SK-N-SH treated with all-trans-retinoic acid at 6 μM for 48 hours (cell line): ENCODE measurements at regions not wholly inside any gene's neighbourhood (a gene's known extent, or its start where the extent isn't known, plus 50 kb on each side); places are given as distances from the start of the nearest gene placed in this dataset.
"Not testable (repeated sequence)": the region's sequence is repeated elsewhere in the genome, so short reads cannot be mapped to it uniquely, and the experiment has no call there.

Source experiments
- ARNTL ChIP-seq: fragments of 450-650 bp; formaldehyde crosslinking; IDR thresholded peaks from 2 replicates; pipeline ENCODE4 v1.5.0; 2020; ENCODE audit warnings: low read depth, mild to moderate bottlenecking, moderate library complexity, borderline replicate concordance
- CSDC2 ChIP-seq: fragments of 250-450 bp; sonication (Bioruptor Pico); IDR thresholded peaks from 2 replicates; pipeline ENCODE4 v1.5.0; 2020; ENCODE audit warnings: mild to moderate bottlenecking, moderate library complexity
- ISL1 ChIP-seq: fragments of 250-450 bp; sonication (Bioruptor Pico); IDR thresholded peaks from 2 replicates; pipeline ENCODE4 v2.1.2; 2022; ENCODE audit warnings: mild to moderate bottlenecking, moderate library complexity
- OSR1 ChIP-seq: fragments of 250-450 bp; sonication (Bioruptor Pico); IDR thresholded peaks from 2 replicates; pipeline ENCODE4 v1.8.0; 2022; ENCODE audit warnings: moderate library complexity, mild to moderate bottlenecking, inconsistent platforms
- PPARA ChIP-seq: fragments of 250-450 bp; sonication (Bioruptor Pico); IDR thresholded peaks from 2 replicates; pipeline ENCODE4 v1.5.0; 2020; ENCODE audit warnings: mild to moderate bottlenecking, borderline replicate concordance
- RARB ChIP-seq: fragments of 250-450 bp; sonication (Bioruptor Pico); IDR thresholded peaks from 2 replicates; pipeline ENCODE4 v1.8.0; 2021; ENCODE audit warnings: mild to moderate bottlenecking, moderate library complexity
- TCF4 ChIP-seq: fragments of 250-450 bp; sonication (Bioruptor Pico); IDR thresholded peaks from 2 replicates; pipeline ENCODE4 v1.8.0; 2021; ENCODE audit warnings: mild to moderate bottlenecking, moderate library complexity, borderline replicate concordance
- ZFP30 ChIP-seq: fragments of 450-650 bp; formaldehyde crosslinking; IDR thresholded peaks from 2 replicates; pipeline ENCODE4 v1.5.0; 2022; ENCODE audit warnings: mild to moderate bottlenecking, moderate library complexity
- ZNF8 ChIP-seq: fragments of 450-650 bp; formaldehyde crosslinking; IDR thresholded peaks from 2 replicates; pipeline ENCODE4 v1.5.0; 2020; ENCODE audit warnings: mild to moderate bottlenecking, moderate library complexity
- TF ChIP-seq, protein P1 (sequence below): fragments of 250-450 bp; sonication (Bioruptor Pico); IDR thresholded peaks from 2 replicates; pipeline ENCODE4 v1.8.0; 2021; ENCODE audit warnings: low read depth, mild to moderate bottlenecking, moderate library complexity, borderline replicate concordance
- TF ChIP-seq, protein P2 (sequence below): fragments of 250-450 bp; sonication (Bioruptor Pico); IDR thresholded peaks from 2 replicates; pipeline ENCODE4 v1.5.1; 2020; ENCODE audit warnings: low read depth, mild to moderate bottlenecking, moderate library complexity
- TF ChIP-seq, protein P3 (sequence below): fragments of 250-450 bp; sonication (Bioruptor Pico); IDR thresholded peaks from 2 replicates; pipeline ENCODE4 v1.8.0; 2020; ENCODE audit warnings: mild to moderate bottlenecking, moderate library complexity, borderline replicate concordance
- TF ChIP-seq, protein P4 (sequence below): fragments of 250-450 bp; sonication (Bioruptor Pico); IDR thresholded peaks from 2 replicates; pipeline ENCODE4 v1.5.0; 2020; ENCODE audit warnings: mild to moderate bottlenecking, moderate library complexity

DNA sequence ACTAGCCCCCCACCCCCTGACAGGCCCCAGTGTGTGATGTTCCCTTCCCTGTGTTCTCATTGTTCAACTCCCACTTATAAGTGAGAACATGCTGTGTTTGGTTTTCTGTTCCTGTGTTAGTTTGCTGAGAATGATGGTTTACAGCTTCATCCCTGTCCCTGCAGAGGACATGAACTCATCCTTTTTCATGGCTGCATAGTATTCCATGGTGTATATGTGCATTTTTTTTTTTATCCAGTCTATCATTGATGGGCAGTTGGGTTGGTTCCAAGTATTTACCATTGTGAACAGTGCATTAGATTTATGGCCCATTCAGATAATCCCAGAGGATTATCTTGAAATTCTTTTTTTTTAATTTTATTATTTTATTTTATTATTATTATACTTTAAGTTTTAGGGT, 872.5 kb upstream of the ARRDC3 start:
- TF ChIP-seq, protein P1, sequence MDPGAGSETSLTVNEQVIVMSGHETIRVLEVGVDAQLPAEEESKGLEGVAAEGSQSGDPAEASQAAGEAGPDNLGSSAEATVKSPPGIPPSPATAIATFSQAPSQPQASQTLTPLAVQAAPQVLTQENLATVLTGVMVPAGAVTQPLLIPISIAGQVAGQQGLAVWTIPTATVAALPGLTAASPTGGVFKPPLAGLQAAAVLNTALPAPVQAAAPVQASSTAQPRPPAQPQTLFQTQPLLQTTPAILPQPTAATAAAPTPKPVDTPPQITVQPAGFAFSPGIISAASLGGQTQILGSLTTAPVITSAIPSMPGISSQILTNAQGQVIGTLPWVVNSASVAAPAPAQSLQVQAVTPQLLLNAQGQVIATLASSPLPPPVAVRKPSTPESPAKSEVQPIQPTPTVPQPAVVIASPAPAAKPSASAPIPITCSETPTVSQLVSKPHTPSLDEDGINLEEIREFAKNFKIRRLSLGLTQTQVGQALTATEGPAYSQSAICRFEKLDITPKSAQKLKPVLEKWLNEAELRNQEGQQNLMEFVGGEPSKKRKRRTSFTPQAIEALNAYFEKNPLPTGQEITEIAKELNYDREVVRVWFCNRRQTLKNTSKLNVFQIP (CRISPR knock-in tag): not testable (repeated sequence)
- TF ChIP-seq, protein P2, sequence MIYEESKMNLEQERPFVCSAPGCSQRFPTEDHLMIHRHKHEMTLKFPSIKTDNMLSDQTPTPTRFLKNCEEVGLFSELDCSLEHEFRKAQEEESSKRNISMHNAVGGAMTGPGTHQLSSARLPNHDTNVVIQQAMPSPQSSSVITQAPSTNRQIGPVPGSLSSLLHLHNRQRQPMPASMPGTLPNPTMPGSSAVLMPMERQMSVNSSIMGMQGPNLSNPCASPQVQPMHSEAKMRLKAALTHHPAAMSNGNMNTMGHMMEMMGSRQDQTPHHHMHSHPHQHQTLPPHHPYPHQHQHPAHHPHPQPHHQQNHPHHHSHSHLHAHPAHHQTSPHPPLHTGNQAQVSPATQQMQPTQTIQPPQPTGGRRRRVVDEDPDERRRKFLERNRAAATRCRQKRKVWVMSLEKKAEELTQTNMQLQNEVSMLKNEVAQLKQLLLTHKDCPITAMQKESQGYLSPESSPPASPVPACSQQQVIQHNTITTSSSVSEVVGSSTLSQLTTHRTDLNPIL (CRISPR knock-in tag): not testable (repeated sequence)
- not testable (repeated sequence) for TF ChIP-seq TCF4, RARB, ISL1, ZNF8, ARNTL, CSDC2, ZFP30, PPARA, OSR1 (CRISPR knock-in tag)
- TF ChIP-seq, protein P3, sequence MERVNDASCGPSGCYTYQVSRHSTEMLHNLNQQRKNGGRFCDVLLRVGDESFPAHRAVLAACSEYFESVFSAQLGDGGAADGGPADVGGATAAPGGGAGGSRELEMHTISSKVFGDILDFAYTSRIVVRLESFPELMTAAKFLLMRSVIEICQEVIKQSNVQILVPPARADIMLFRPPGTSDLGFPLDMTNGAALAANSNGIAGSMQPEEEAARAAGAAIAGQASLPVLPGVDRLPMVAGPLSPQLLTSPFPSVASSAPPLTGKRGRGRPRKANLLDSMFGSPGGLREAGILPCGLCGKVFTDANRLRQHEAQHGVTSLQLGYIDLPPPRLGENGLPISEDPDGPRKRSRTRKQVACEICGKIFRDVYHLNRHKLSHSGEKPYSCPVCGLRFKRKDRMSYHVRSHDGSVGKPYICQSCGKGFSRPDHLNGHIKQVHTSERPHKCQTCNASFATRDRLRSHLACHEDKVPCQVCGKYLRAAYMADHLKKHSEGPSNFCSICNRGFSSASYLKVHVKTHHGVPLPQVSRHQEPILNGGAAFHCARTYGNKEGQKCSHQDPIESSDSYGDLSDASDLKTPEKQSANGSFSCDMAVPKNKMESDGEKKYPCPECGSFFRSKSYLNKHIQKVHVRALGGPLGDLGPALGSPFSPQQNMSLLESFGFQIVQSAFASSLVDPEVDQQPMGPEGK (CRISPR knock-in tag): not testable (repeated sequence)
- TF ChIP-seq, protein P4, sequence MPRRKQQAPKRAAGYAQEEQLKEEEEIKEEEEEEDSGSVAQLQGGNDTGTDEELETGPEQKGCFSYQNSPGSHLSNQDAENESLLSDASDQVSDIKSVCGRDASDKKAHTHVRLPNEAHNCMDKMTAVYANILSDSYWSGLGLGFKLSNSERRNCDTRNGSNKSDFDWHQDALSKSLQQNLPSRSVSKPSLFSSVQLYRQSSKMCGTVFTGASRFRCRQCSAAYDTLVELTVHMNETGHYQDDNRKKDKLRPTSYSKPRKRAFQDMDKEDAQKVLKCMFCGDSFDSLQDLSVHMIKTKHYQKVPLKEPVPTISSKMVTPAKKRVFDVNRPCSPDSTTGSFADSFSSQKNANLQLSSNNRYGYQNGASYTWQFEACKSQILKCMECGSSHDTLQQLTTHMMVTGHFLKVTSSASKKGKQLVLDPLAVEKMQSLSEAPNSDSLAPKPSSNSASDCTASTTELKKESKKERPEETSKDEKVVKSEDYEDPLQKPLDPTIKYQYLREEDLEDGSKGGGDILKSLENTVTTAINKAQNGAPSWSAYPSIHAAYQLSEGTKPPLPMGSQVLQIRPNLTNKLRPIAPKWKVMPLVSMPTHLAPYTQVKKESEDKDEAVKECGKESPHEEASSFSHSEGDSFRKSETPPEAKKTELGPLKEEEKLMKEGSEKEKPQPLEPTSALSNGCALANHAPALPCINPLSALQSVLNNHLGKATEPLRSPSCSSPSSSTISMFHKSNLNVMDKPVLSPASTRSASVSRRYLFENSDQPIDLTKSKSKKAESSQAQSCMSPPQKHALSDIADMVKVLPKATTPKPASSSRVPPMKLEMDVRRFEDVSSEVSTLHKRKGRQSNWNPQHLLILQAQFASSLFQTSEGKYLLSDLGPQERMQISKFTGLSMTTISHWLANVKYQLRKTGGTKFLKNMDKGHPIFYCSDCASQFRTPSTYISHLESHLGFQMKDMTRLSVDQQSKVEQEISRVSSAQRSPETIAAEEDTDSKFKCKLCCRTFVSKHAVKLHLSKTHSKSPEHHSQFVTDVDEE (CRISPR knock-in tag): not testable (repeated sequence)
